Hepatocyte (in vitro differentiated cells): ENCODE measurements at regions not wholly inside any gene's neighbourhood (a gene's known extent, or its start where the extent isn't known, plus 50 kb on each side); places are given as distances from the start of the nearest gene placed in this dataset.

ENCODE experiments used
- EZH2phosphoT487 ChIP-seq: fragments of 200-600 bp; sonication (generic); IDR thresholded peaks from one replicate; pipeline ENCODE4 v1.6.1; 2018; ENCODE audit warnings: antibody characterized with exemption, mild to moderate bottlenecking, low read depth, moderate library complexity; ENCODE audit not compliant: unreplicated experiment, severe bottlenecking
- TF ChIP-seq, protein P1 (sequence below): fragments of 200-600 bp; sonication (generic); IDR thresholded peaks from 2 replicates; pipeline ENCODE4 v1.5.1; 2016; ENCODE audit warnings: antibody characterized with exemption, mild to moderate bottlenecking; ENCODE audit not compliant: poor library complexity

- TF ChIP-seq, protein P1, sequence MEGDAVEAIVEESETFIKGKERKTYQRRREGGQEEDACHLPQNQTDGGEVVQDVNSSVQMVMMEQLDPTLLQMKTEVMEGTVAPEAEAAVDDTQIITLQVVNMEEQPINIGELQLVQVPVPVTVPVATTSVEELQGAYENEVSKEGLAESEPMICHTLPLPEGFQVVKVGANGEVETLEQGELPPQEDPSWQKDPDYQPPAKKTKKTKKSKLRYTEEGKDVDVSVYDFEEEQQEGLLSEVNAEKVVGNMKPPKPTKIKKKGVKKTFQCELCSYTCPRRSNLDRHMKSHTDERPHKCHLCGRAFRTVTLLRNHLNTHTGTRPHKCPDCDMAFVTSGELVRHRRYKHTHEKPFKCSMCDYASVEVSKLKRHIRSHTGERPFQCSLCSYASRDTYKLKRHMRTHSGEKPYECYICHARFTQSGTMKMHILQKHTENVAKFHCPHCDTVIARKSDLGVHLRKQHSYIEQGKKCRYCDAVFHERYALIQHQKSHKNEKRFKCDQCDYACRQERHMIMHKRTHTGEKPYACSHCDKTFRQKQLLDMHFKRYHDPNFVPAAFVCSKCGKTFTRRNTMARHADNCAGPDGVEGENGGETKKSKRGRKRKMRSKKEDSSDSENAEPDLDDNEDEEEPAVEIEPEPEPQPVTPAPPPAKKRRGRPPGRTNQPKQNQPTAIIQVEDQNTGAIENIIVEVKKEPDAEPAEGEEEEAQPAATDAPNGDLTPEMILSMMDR: no peak
- TF ChIP-seq EZH2phosphoT487: no peak
These were observed 284.9 kb upstream of the COBL start for GRCh38 chr7:51601461-51601860.
